ENCODE measurements at regions not wholly inside any gene's neighbourhood (a gene's known extent, or its start where the extent isn't known, plus 50 kb on each side); places are given as distances from the start of the nearest gene placed in this dataset.

DNA sequence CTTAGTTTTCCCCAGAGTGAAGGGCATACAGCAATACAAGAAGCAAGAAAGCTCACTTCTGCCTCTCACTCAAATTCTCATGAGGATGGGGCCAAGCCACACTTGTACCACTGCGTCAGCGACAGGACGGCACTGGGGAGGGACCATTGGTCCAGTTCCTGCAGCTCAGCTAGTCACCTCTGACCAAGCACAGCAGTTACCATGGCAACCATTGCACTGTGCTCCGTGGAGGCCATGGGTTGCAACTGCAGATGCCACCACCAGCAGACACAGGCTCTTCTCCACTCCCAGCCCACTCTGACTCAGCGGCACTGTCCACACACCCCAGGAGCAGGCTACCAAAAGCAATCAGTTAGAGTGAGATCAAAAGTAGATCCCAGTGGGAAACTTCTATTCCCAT lies 441.1 kb upstream of the ARID1B start (continued):
- TF ChIP-seq REST (IDR thresholded peaks at IDR 0.05; ENCODE audit: unreplicated experiment) (no peak), EZH2 (IDR thresholded peaks at IDR 0.05; ENCODE audit: low read depth, unreplicated experiment) (no peak), ZNF331 (CRISPR knock-in tag; IDR thresholded peaks at IDR 0.05; ENCODE audit: low read depth) (no peak), POLR2AphosphoS5 (IDR thresholded peaks at IDR 0.05; ENCODE audit: low read depth) (no peak)
- TF ChIP-seq, protein P1, sequence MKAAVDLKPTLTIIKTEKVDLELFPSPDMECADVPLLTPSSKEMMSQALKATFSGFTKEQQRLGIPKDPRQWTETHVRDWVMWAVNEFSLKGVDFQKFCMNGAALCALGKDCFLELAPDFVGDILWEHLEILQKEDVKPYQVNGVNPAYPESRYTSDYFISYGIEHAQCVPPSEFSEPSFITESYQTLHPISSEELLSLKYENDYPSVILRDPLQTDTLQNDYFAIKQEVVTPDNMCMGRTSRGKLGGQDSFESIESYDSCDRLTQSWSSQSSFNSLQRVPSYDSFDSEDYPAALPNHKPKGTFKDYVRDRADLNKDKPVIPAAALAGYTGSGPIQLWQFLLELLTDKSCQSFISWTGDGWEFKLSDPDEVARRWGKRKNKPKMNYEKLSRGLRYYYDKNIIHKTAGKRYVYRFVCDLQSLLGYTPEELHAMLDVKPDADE (IDR thresholded peaks at IDR 0.05), result no peak

DNA sequence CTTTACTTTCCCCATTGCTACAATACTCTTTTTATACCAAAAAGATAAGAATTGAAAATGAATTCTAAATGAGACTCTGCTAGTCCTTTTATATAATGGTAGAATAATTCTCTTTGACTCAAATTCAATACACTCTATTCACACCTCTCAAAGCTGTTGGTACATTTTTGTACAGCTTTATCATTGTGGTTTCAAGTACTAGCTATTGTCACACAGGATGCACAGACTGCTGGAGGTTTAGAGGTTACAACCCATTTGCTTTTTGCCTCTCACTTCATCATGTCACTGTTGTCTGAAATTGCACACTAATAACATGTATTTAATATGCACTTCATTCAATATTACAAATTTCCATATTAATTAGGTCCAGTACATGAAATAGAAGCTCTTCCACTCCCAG lies 442.2 kb upstream of the ARID1B start:
- Histone ChIP-seq H3K4me1 (ENCODE audit: insufficient read depth) (no peaks in the 10 kb centered on the region), H3K9me2 (ENCODE audit: insufficient read depth) (peaks cover 12% of the 10 kb centered on the region; the same call in 1 of the 2 replicates), H4K20me1 (replicated peaks; ENCODE audit: insufficient read depth) (no peaks in the 10 kb centered on the region), H3K4me3 (no peak overlapping the region), H3K4me2 (no peak overlapping the region), H3K27ac (ENCODE audit: low read depth) (no peak overlapping the region), H2AFZ (no peak overlapping the region), H3F3A (replicated peaks; ENCODE audit: low read depth) (no peaks in the 10 kb centered on the region), H3K36me3 (ENCODE audit: insufficient read depth) (peaks cover 15% of the 10 kb centered on the region), H3K27me3 (ENCODE audit: insufficient read depth) (no peaks in the 10 kb centered on the region), H3K79me2 (replicated peaks; ENCODE audit: insufficient read depth) (no peaks in the 10 kb centered on the region)
- no peaks in the 10 kb centered on the region; the same call in 2 of the 3 replicates for H3K4me1 Mint-ChIP-seq
- H3K9me3 Mint-ChIP-seq, result peaks cover 29% of the 10 kb centered on the region
- no peak overlapping the region for H3K4me3 Mint-ChIP-seq
- no peak for DNase-seq (ENCODE audit: low spot score)
- no peak overlapping the region for H3K27ac Mint-ChIP-seq
- no peak for ATAC-seq
- H3K36me3 Mint-ChIP-seq (ENCODE audit: low read depth), result peaks cover 26% of the 10 kb centered on the region
- peaks cover 4% of the 10 kb centered on the region for H3K27me3 Mint-ChIP-seq (ENCODE audit: insufficient read depth, low read depth, poor library complexity)
- TF ChIP-seq, protein P1 (IDR thresholded peaks at IDR 0.05), result no peak
- no peak for TF ChIP-seq ZNF331 (CRISPR knock-in tag; IDR thresholded peaks at IDR 0.05; ENCODE audit: low read depth)
- TF ChIP-seq, protein P2, sequence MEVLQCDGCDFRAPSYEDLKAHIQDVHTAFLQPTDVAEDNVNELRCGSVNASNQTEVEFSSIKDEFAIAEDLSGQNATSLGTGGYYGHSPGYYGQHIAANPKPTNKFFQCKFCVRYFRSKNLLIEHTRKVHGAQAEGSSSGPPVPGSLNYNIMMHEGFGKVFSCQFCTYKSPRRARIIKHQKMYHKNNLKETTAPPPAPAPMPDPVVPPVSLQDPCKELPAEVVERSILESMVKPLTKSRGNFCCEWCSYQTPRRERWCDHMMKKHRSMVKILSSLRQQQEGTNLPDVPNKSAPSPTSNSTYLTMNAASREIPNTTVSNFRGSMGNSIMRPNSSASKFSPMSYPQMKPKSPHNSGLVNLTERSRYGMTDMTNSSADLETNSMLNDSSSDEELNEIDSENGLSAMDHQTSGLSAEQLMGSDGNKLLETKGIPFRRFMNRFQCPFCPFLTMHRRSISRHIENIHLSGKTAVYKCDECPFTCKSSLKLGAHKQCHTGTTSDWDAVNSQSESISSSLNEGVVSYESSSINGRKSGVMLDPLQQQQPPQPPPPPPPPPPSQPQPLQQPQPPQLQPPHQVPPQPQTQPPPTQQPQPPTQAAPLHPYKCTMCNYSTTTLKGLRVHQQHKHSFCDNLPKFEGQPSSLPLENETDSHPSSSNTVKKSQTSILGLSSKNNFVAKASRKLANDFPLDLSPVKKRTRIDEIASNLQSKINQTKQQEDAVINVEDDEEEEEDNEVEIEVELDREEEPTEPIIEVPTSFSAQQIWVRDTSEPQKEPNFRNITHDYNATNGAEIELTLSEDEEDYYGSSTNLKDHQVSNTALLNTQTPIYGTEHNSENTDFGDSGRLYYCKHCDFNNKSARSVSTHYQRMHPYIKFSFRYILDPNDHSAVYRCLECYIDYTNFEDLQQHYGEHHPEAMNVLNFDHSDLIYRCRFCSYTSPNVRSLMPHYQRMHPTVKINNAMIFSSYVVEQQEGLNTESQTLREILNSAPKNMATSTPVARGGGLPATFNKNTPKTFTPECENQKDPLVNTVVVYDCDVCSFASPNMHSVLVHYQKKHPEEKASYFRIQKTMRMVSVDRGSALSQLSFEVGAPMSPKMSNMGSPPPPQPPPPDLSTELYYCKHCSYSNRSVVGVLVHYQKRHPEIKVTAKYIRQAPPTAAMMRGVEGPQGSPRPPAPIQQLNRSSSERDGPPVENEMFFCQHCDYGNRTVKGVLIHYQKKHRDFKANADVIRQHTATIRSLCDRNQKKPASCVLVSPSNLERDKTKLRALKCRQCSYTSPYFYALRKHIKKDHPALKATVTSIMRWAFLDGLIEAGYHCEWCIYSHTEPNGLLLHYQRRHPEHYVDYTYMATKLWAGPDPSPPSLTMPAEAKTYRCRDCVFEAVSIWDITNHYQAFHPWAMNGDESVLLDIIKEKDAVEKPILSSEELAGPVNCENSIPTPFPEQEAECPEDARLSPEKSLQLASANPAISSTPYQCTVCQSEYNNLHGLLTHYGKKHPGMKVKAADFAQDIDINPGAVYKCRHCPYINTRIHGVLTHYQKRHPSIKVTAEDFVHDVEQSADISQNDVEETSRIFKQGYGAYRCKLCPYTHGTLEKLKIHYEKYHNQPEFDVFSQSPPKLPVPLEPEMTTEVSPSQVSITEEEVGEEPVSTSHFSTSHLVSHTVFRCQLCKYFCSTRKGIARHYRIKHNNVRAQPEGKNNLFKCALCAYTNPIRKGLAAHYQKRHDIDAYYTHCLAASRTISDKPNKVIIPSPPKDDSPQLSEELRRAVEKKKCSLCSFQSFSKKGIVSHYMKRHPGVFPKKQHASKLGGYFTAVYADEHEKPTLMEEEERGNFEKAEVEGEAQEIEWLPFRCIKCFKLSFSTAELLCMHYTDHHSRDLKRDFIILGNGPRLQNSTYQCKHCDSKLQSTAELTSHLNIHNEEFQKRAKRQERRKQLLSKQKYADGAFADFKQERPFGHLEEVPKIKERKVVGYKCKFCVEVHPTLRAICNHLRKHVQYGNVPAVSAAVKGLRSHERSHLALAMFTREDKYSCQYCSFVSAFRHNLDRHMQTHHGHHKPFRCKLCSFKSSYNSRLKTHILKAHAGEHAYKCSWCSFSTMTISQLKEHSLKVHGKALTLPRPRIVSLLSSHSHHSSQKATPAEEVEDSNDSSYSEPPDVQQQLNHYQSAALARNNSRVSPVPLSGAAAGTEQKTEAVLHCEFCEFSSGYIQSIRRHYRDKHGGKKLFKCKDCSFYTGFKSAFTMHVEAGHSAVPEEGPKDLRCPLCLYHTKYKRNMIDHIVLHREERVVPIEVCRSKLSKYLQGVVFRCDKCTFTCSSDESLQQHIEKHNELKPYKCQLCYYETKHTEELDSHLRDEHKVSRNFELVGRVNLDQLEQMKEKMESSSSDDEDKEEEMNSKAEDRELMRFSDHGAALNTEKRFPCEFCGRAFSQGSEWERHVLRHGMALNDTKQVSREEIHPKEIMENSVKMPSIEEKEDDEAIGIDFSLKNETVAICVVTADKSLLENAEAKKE (CRISPR knock-in tag; IDR thresholded peaks at IDR 0.05), result no peak
- TF ChIP-seq, protein P3, sequence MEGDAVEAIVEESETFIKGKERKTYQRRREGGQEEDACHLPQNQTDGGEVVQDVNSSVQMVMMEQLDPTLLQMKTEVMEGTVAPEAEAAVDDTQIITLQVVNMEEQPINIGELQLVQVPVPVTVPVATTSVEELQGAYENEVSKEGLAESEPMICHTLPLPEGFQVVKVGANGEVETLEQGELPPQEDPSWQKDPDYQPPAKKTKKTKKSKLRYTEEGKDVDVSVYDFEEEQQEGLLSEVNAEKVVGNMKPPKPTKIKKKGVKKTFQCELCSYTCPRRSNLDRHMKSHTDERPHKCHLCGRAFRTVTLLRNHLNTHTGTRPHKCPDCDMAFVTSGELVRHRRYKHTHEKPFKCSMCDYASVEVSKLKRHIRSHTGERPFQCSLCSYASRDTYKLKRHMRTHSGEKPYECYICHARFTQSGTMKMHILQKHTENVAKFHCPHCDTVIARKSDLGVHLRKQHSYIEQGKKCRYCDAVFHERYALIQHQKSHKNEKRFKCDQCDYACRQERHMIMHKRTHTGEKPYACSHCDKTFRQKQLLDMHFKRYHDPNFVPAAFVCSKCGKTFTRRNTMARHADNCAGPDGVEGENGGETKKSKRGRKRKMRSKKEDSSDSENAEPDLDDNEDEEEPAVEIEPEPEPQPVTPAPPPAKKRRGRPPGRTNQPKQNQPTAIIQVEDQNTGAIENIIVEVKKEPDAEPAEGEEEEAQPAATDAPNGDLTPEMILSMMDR (conservative IDR thresholded peaks at IDR 0.05; ENCODE audit: low read depth in 2 of 2), result no peak
- no peak for TF ChIP-seq ZNF114 (CRISPR knock-in tag; IDR thresholded peaks at IDR 0.05)
- TF ChIP-seq CREB1 (CRISPR knock-in tag; IDR thresholded peaks at IDR 0.05; ENCODE audit: low read depth), result no peak
- TF ChIP-seq POLR2AphosphoS5 (IDR thresholded peaks at IDR 0.05; ENCODE audit: low read depth), result no peak
- TF ChIP-seq STAT1 (IDR thresholded peaks at IDR 0.05; ENCODE audit: unreplicated experiment), result no peak
- TF ChIP-seq NANOG (IDR thresholded peaks at IDR 0.05; ENCODE audit: borderline replicate concordance), result no peak
- no peak for TF ChIP-seq EZH2 (IDR thresholded peaks at IDR 0.05; ENCODE audit: low read depth, unreplicated experiment)

Data from GM23338 (cell line).